ENCODE measurements at regions not wholly inside any gene's neighbourhood (a gene's known extent, or its start where the extent isn't known, plus 50 kb on each side); places are given as distances from the start of the nearest gene placed in this dataset.

DNA sequence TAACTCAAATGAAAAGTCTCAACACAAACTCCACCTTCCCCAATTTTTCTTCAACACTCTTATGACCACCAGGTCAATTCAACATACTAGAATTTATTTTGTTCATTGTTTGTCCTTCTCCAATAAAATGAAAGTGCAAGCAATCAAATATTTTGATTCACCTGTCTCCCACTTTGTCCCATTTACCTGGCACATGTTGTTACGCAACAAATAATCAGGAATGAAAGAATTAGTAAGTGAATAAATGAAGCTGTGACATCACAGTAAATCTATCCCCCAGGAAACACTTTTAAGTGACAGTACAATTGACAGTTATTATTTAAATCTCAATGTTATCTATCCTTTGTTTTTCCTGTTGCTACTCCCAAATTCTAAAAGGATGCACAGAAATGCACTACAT lies 393.7 kb upstream of the OPRM1 start:
- FAIRE-seq (no peak), DNase-seq (ENCODE audit: low spot score) (no peak)

DNA sequence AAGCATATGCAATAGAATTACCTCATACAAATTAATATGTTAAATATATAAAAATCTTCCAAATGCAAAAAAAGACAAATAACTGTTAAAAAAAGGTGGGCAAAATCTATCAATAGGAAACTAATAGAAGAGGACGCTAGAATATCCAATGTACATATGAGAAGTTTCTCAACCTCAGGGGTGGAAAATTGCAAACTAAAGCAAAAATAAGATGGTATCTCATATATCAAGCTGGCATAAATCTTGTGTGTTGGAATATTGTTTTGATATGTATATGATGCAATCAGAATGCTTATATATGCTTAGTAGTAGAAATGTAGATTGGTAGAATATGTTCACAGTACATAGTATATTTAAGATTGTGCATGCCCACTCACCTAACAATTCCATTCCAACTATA lies 395.0 kb upstream of the OPRM1 start:
- DNase-seq (ENCODE audit: low spot score) (no peak), FAIRE-seq (no peak)

DNA sequence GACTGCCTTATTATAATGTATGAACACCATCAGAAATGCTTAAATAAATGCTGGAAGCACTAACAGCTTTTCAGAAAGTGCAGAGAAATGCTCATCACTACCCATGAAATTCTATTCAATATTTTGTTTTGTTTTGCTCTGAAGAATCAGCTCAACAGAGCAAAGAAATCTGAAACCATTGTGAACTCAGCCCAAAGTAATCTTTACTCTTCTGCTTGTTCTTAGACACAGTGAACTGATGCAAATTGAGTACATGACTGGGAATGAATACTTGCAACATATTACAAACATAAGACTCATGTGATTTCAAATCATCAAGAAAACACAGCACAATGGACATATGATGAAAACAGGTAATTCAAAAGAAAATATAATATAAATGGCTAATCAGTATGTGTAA lies 404.6 kb upstream of the OPRM1 start:
- FAIRE-seq (no peak), DNase-seq (ENCODE audit: low spot score) (no peak)

DNA sequence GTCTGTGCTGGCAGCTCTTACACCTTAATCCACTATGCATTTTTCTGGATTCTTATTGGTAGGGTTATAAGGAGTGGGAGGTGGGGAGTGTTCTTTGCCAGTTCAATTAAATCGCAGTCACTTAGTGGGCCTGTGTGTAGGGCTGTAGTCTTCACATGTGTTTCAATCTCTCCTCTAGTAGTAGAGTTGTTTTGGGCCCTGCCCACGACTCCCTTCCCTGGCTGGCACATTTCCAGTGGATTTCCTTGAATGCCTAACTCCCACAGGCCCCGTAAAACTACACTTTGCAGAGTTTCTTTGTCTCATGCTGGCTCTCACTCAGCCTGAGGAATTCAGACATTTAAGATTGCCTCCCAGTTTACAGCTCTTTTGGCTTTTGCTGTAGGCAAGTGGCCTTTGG lies 414.0 kb upstream of the OPRM1 start:
- DNase-seq (ENCODE audit: low spot score) = peak; percentile 34
- no peak for FAIRE-seq

DNA sequence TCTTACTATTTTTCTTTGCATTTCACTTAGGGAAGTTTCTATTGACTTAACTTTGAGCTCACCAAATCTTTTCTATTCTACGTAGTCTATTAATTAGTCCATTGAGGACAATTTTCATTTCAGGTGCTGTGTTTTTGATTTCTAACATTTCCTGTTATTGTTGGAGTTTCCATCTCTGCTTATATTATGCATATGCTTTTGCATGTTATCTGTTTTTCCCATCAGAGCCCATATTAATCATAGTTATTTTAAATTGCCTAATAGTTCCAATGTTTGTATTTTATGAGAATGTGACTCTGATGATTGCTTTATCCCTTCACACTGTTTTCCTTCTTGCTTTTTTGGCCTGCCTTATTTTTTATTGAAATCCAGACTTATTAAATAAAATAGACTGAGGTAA lies 414.5 kb upstream of the OPRM1 start:
- DNase-seq (ENCODE audit: low spot score) (no peak), FAIRE-seq (no peak)

GRCh38 chr6:153623496-153623895 lies 415.5 kb upstream of the OPRM1 start:
- FAIRE-seq = no peak
- DNase-seq (ENCODE audit: low spot score) = no peak

DNA sequence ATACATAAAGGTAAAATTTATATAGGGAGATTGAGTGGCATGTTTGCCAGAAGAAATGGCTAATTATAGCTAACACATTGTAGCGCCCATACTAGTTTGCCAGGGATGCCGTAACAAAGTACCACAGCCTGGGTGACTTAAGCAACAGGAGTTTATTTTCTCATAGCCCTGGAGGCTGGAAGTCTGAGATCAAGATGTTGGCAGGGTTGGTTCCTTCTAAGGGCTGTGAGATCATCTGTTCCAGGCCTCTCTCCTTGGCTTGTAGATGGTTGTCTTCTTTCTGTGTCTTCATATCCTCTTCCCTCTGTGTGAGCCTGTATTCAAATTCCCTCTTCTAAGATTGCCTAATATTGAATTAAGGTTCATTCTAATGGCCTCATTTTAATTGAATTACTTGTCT lies 417.5 kb upstream of the OPRM1 start:
- FAIRE-seq (no peak), DNase-seq (ENCODE audit: low spot score) (no peak)

GRCh38 chr6:153621070-153621469 lies 418.0 kb upstream of the OPRM1 start:
- FAIRE-seq = no peak
- DNase-seq (ENCODE audit: low spot score) = no peak

- FAIRE-seq = no peak
- no peak for DNase-seq (ENCODE audit: low spot score)
These were observed 420.4 kb upstream of the OPRM1 start for GRCh38 chr6:153618371-153619322.

GRCh38 chr6:153616506-153616905 lies 422.5 kb upstream of the OPRM1 start:
- DNase-seq (ENCODE audit: low spot score) = no peak
- no peak for FAIRE-seq

GRCh38 chr6:153613719-153614455 lies 425.2 kb upstream of the OPRM1 start:
- DNase-seq (ENCODE audit: low spot score) = no peak
- no peak for FAIRE-seq

DNA sequence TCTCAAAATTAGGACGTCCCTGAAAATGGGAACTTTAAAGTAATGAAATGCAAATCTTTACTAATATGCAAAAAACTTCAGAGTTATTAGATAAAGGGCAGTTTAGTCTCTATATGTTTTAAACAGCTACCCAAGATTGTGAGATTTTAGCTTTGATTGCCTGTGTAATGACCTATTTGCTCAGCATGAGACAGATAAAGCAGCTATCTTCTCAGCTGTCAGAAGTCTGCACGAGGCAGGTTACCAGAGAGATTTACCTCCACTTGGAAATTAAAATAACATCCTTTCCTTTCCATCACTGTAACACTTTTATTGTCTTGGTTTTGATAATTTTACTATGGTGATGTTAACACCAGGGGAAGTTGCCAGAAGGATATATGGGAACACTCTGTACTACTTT lies 436.6 kb upstream of the OPRM1 start:
- FAIRE-seq (no peak), DNase-seq (ENCODE audit: low spot score) (no peak)

- DNase-seq (ENCODE audit: low spot score) (no peak), FAIRE-seq (no peak)
These were observed 439.1 kb upstream of the OPRM1 start for GRCh38 chr6:153599901-153600300.

DNA sequence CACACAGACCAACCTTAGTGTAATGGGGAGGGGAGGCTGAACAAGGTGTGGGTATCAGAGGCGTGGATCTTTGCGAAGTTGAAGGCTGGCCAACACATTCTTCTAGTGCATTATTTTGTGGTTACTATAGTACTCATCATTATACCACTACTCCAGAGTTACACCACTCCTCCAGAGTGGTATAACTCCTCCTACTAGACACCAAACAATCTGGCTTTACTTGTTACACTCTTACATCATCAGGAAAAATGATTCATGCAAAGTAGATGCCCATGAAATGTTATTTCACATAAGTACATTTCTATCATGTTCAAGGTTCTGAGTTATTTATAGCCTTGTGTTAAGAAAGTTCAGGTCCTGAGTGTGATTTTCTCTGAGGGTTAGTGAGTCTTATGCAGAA lies 443.1 kb upstream of the OPRM1 start:
- DNase-seq (ENCODE audit: low spot score) = peak; percentile 6
- FAIRE-seq = no peak

DNA sequence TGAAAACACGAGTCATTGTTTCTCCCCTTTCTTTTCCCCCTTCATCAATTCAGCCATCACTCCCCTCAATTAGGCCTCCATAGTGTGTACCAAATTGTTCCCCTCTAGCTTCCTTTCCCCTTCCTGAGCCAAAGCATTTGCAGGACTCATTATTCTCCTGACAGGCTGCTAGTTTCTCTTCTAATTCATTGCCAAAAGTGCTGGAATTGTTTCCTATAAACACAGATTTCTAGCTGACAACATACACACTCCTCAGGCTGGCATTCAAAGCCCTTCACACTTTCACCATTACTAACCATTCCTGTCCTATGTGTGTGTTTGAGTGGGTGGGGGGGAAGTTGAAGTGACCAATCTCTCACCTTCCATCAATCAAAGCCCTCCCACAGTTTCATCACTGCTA lies 444.2 kb upstream of the OPRM1 start:
- DNase-seq (ENCODE audit: low spot score) (no peak), FAIRE-seq (no peak)

DNA sequence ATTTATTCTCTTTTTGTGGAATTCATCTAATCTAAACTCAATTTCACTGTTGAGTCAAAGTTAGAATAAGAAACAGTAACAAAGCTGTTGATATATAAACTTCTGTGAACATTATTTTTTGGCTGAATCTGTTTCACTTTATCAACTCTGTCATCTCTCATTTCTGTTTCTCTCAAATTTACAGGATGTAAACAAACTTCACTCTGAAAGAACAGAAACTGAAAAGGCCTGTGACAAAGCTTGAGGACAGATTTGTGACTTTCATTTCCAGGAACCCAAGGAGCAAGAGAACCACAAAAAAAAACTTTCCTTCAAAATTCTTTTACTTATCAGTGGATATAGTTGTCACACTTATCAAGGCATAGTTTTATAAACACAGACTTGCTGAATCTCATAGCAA lies 447.9 kb upstream of the OPRM1 start:
- no peak for FAIRE-seq
- DNase-seq (ENCODE audit: low spot score) = no peak

- FAIRE-seq = no peak
These were observed 448.6 kb upstream of the OPRM1 start for GRCh38 chr6:153590411-153590810.

GRCh38 chr6:153588330-153588729 lies 450.7 kb upstream of the OPRM1 start:
- FAIRE-seq = no peak

More at GRCh38 chr6:153590411-153590810, 448.6 kb upstream of the OPRM1 start:
- DNase-seq (ENCODE audit: low spot score) = no peak

DNA sequence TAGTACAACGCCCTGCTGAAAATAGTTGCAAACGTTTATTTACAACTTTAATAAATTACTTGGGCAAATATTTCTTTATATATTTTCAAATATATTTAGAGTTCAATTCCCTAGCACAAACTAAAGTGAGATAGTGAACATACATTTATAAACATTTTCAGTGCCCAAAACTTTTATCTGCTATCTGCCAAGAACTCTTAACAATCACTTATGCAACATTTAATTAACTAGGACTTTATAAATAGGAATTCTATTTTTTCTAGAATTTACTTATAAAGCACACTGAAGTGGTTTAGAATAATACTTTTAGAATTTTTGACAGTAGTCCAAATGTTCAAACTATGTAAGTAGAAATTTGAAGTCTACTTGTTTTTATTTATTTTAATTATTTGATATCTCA lies 452.6 kb upstream of the RGS17 start:
- DNase-seq (ENCODE audit: low spot score) (no peak), FAIRE-seq (no peak)

More at GRCh38 chr6:153588330-153588729, 450.7 kb upstream of the OPRM1 start:
- DNase-seq (ENCODE audit: low spot score) = no peak

DNA sequence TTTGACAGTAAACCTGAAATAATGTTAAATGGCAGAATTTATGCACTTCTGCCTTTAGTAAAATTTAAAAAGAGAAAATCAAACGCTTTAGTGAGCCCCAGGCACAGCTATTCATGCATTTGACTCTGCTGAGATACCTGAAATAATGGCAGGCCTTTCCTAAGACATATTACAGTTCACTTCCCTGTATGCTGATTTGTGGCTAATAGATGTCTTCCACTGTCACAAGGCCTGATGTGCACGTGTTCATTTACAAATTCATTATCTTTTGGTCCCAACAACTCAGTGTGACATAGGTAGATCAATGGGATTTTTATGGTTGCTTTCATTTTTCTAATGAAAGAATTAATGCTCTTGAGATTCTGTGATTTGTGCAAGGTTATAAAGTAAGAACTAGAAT lies 449.7 kb upstream of the RGS17 start:
- FAIRE-seq (no peak), DNase-seq (ENCODE audit: low spot score) (no peak)

GRCh38 chr6:153575528-153575927 lies 444.4 kb upstream of the RGS17 start:
- FAIRE-seq (no peak), DNase-seq (ENCODE audit: low spot score) (no peak)

DNA sequence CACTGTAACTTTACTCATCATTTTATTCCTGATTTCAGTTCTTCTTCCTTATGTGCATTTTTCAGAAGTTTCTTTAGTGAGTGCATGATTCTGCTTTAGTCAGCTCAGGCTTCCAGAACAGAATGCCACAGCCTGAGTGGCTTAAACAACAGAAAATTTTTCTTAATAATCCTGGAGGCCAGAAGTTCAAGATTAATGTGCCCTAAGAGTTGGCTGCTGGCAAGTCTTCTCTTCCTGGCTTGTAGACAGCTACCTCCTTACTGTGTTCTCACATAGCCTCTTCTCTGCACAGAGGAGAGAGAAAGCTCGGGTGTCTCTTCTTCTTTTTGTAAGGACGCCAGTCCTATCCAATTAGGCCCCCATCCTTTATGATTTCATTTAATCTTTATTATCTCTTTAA lies 443.1 kb upstream of the RGS17 start:
- DNase-seq (ENCODE audit: low spot score) = no peak

DNA sequence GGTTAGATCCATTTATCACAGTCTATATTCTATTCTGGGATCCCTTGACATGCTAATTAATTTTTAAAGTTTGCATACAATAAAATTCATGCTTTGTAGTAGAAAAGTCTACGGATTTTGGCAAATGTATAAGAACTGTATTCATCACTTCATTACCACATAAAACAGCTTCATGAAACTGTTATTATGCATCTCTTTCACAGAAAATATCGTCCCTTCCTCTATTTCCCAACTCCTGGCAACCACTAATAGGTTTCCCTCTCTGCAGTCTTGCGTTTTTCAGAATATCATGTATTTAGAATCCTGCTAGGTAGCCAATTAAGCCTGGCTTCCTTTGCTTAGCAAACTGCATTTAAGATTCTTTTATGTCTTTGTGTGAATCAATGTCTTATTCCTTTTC lies 441.3 kb upstream of the RGS17 start:
- DNase-seq (ENCODE audit: low spot score) = no peak
- FAIRE-seq = no peak

More for the DNA sequence above, 443.1 kb upstream of the RGS17 start:
- no peak for FAIRE-seq
